ENCODE measurements at regions not wholly inside any gene's neighbourhood (a gene's known extent, or its start where the extent isn't known, plus 50 kb on each side); places are given as distances from the start of the nearest gene placed in this dataset.
"Not testable (repeated sequence)": the region's sequence is repeated elsewhere in the genome, so short reads cannot be mapped to it uniquely, and the experiment has no call there.

GRCh38 chr9:38486056-38486615 lies 61.9 kb upstream of the IGFBPL1 start (continued):
- TF ChIP-seq AKNA (CRISPR knock-in tag; IDR thresholded peaks at IDR 0.05; ENCODE audit: borderline replicate concordance) (no peak), ISX (CRISPR knock-in tag; conservative IDR thresholded peaks at IDR 0.05) (no peak), ZNF232 (CRISPR knock-in tag; IDR thresholded peaks at IDR 0.05; ENCODE audit: borderline replicate concordance) (no peak), BCL6 (CRISPR knock-in tag; IDR thresholded peaks at IDR 0.05) (peak; percentile 51), TAF15 (IDR thresholded peaks at IDR 0.05; ENCODE audit: low read depth, low read length, poor library complexity, severe bottlenecking) (no peak), TIGD3 (CRISPR knock-in tag; IDR thresholded peaks at IDR 0.05; ENCODE audit: borderline replicate concordance) (no peak), GMEB1 (CRISPR knock-in tag; IDR thresholded peaks at IDR 0.05; ENCODE audit: borderline replicate concordance) (no peak), ZNF704 (CRISPR knock-in tag; IDR thresholded peaks at IDR 0.05; ENCODE audit: borderline replicate concordance) (no peak)

GRCh38 chr9:38484076-38484665 lies 59.9 kb upstream of the IGFBPL1 start:
- H4K20me1 ChIP-seq (ENCODE audit: insufficient read depth, low read length); H3K36me3 ChIP-seq (replicated peaks in 1 of 2; ENCODE audit: control insufficient read depth in 1 of 2, insufficient read depth in 2 of 2, low read length in 2 of 2); DNase-seq (ENCODE audit: low spot score); ATAC-seq; H3K27ac ChIP-seq (ENCODE audit: extremely low read length, insufficient read depth, low read length); H3K9ac ChIP-seq (ENCODE audit: insufficient read depth, low read depth, low read length); FAIRE-seq; H3K79me2 ChIP-seq (ENCODE audit: insufficient read depth, low read length); H3K4me2 ChIP-seq (ENCODE audit: low read depth, low read length); POLR2A ChIA-PET; H3K4me3 ChIP-seq (replicated peaks in 1 of 3; ENCODE audit: insufficient read depth in 1 of 3, low read depth in 2 of 3, low read length in 3 of 3); intact Hi-C loops (cut with micrococcal nuclease; ENCODE audit: unreplicated experiment); H3K27me3 ChIP-seq (ENCODE audit: control insufficient read depth in 1 of 2, insufficient read depth in 2 of 2, low read length in 2 of 2); in situ Hi-C loops (cut with HindIII; ENCODE audit: extremely low pct_ligation_motif_present, low pct_unique_long_range_greater_than_20kb); CTCF ChIA-PET (ENCODE audit: low intra/inter-chr PET ratio, low total read pairs); H2AFZ ChIP-seq (ENCODE audit: low read length); H3K9me3 ChIP-seq (ENCODE audit: low read length); BruUV-seq (replicated peaks): not testable (repeated sequence)
- WGBS (ENCODE audit: low lambda C conversion rate): 94% methylated on average over 2 of the region's 2 CpGs
- peaks cover 47% of the 10 kb centered on the region for H3K4me1 ChIP-seq (ENCODE audit: insufficient read depth, low read length)

Data from HepG2 (cell line).